ENCODE measurements at regions not wholly inside any gene's neighbourhood (a gene's known extent, or its start where the extent isn't known, plus 50 kb on each side); places are given as distances from the start of the nearest gene placed in this dataset.

- Histone ChIP-seq H3K27ac (ENCODE audit: low read depth in 2 of 2, low read length in 1 of 2) (no peak overlapping the region), H4K20me1 (ENCODE audit: insufficient read depth) (no peaks in the 10 kb centered on the region), H3K27me3 (ENCODE audit: insufficient read depth) (no peaks in the 10 kb centered on the region), H3K9me3 (no peaks in the 10 kb centered on the region), H3K4me1 (ENCODE audit: control insufficient read depth in 1 of 2, insufficient read depth in 2 of 2, low read depth in 1 of 2, low read length in 1 of 2) (peaks cover 0 to 3% of the 10 kb centered on the region in 2 experiments; a peak in 1 of 4 replicates), H3K36me3 (replicated peaks in 1 of 2; ENCODE audit: control insufficient read depth in 1 of 2, insufficient read depth in 2 of 2, low read length in 1 of 2) (no peaks in the 10 kb centered on the region), H3K79me2 (ENCODE audit: insufficient read depth) (no peaks in the 10 kb centered on the region), H2AFZ (ENCODE audit: low read depth) (no peak overlapping the region), H3K4me3 (ENCODE audit: low read depth in 2 of 2, low read length in 1 of 2) (no peak overlapping the region), H3F3A (replicated peaks; ENCODE audit: insufficient read depth) (no peaks in the 10 kb centered on the region), H3K9me2 (no peaks in the 10 kb centered on the region), H3K9ac (no peak overlapping the region), H3K4me2 (no peak overlapping the region)
- DNase-seq: no peak
- TF ChIP-seq GATA2 (CRISPR knock-in tag; IDR thresholded peaks at IDR 0.05) (no peak), JUND (IDR thresholded peaks at IDR 0.05) (no peak), EZH2phosphoT487 (IDR thresholded peaks at IDR 0.05; ENCODE audit: borderline replicate concordance, low read depth) (no peak), IRF3 (IDR thresholded peaks at IDR 0.05; ENCODE audit: low read depth, low read length) (no peak), MAX (IDR thresholded peaks at IDR 0.05; ENCODE audit: low read depth) (no peak), ZBTB33 (IDR thresholded peaks at IDR 0.05; ENCODE audit: borderline replicate concordance, low read depth) (no peak), TAF1 (IDR thresholded peaks at IDR 0.05; ENCODE audit: borderline replicate concordance, low read depth, low read length) (no peak), SIN3A (IDR thresholded peaks at IDR 0.05; ENCODE audit: borderline replicate concordance, low read depth, low read length) (no peak), ELF1 (IDR thresholded peaks at IDR 0.05) (no peak), RAD21 (IDR thresholded peaks at IDR 0.05; ENCODE audit: low read length) (no peak)
- POLR2A ChIA-PET: no interaction called here
- 88% methylated on average over 6 of the region's 6 CpGs for WGBS (ENCODE audit: low lambda C conversion rate)
- CTCF ChIA-PET: interaction anchor here (1.0 kb wide), 1 partner anchor 10 kb away, joined by 5 read pairs; no protein-coding TSS in a partner anchor
These were observed 257.4 kb upstream of the ADAMTS9 start for GRCh38 chr3:64945171-64945729.

- Histone ChIP-seq H3K9ac (no peak overlapping the region), H3K27ac (ENCODE audit: low read depth in 2 of 2, low read length in 1 of 2) (no peak overlapping the region), H3F3A (replicated peaks; ENCODE audit: insufficient read depth) (no peaks in the 10 kb centered on the region), H3K4me3 (ENCODE audit: low read depth in 2 of 2, low read length in 1 of 2) (no peak overlapping the region), H3K9me3 (no peaks in the 10 kb centered on the region), H3K4me1 (ENCODE audit: control insufficient read depth in 1 of 2, insufficient read depth in 2 of 2, low read depth in 1 of 2, low read length in 1 of 2) (peaks cover 0 to 3% of the 10 kb centered on the region in 2 experiments; a peak in 1 of 4 replicates), H3K27me3 (ENCODE audit: insufficient read depth) (no peaks in the 10 kb centered on the region), H3K4me2 (no peak overlapping the region), H2AFZ (ENCODE audit: low read depth) (no peak overlapping the region), H4K20me1 (ENCODE audit: insufficient read depth) (no peaks in the 10 kb centered on the region), H3K36me3 (replicated peaks in 1 of 2; ENCODE audit: control insufficient read depth in 1 of 2, insufficient read depth in 2 of 2, low read length in 1 of 2) (no peaks in the 10 kb centered on the region), H3K79me2 (ENCODE audit: insufficient read depth) (no peaks in the 10 kb centered on the region), H3K9me2 (no peaks in the 10 kb centered on the region)
- DNase-seq: no peak
- ChIA-PET CTCF (interaction anchor here (0.7 to 1.0 kb wide), 2 partner anchors 15 to 227 kb away, joined by 3 read pairs; no protein-coding TSS in a partner anchor), POLR2A (no interaction called here)
- 82% methylated on average over 3 of the region's 4 CpGs for WGBS (ENCODE audit: low lambda C conversion rate)
- no peak for TF ChIP-seq GATA2 (CRISPR knock-in tag; IDR thresholded peaks at IDR 0.05)
- TF ChIP-seq USF2 (IDR thresholded peaks at IDR 0.05; ENCODE audit: borderline replicate concordance, low read depth, low read length): no peak
- TF ChIP-seq MAX (IDR thresholded peaks at IDR 0.05; ENCODE audit: low read depth): no peak
- no peak for TF ChIP-seq REST (IDR thresholded peaks at IDR 0.05; ENCODE audit: low read depth, low read length)
- TF ChIP-seq SMC3 (IDR thresholded peaks at IDR 0.05; ENCODE audit: low read depth, low read length): no peak
- no peak for TF ChIP-seq EP300 (IDR thresholded peaks at IDR 0.05; ENCODE audit: borderline replicate concordance in 1 of 2, low read depth in 1 of 2, low read length in 1 of 2)
- no peak for TF ChIP-seq TCF12 (IDR thresholded peaks at IDR 0.05)
- no peak for TF ChIP-seq GABPA (IDR thresholded peaks at IDR 0.05; ENCODE audit: low read depth)
- no peak for TF ChIP-seq NFIC (IDR thresholded peaks at IDR 0.05; ENCODE audit: borderline replicate concordance)
- TF ChIP-seq RXRA (IDR thresholded peaks at IDR 0.05; ENCODE audit: borderline replicate concordance, low read depth): no peak
- no peak for TF ChIP-seq RFX5 (IDR thresholded peaks at IDR 0.05; ENCODE audit: low read length)
- TF ChIP-seq YY1 (IDR thresholded peaks at IDR 0.05; ENCODE audit: low read depth): no peak
- no peak for TF ChIP-seq SIN3A (IDR thresholded peaks at IDR 0.05; ENCODE audit: borderline replicate concordance, low read depth, low read length)
These were observed 256.1 kb upstream of the ADAMTS9 start for GRCh38 chr3:64943866-64944265.
